ENCODE measurements at regions not wholly inside any gene's neighbourhood (a gene's known extent, or its start where the extent isn't known, plus 50 kb on each side); places are given as distances from the start of the nearest gene placed in this dataset.
"Not testable (repeated sequence)": the region's sequence is repeated elsewhere in the genome, so short reads cannot be mapped to it uniquely, and the experiment has no call there.

- ATAC-seq = peak; percentile 66
- DNase-seq (ENCODE audit: low spot score) = no peak
These were observed 236.8 kb upstream of the GBE1 start for GRCh38 chr3:81998139-81998755.

DNA sequence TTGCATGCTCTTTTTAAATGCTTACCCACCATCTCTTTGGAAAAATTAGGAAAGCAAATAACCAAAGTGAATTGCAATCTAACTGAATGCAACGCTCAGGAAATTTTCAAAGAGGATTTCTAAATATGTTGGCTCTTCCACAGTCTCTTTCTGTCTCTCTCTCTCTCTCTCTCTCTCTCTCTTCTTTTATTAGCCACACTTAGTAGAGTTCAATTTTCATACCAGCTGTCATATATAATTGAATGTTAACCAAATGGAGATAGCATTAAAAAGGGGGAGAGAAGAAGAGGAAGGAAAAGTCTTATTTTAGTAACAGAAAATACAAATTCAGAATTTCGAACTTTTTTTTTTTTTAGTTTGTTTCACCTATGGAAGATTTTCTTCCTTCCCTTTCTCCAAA is 235.9 kb upstream of the GBE1 start:
- DNase-seq (ENCODE audit: low spot score) = no peak
- no peak for ATAC-seq

GRCh38 chr3:81995329-81995728 is 233.9 kb upstream of the GBE1 start:
- ATAC-seq = no peak
- DNase-seq (ENCODE audit: low spot score) = no peak

GRCh38 chr3:81989758-81990157 is 228.3 kb upstream of the GBE1 start:
- ATAC-seq = no peak
- no peak for DNase-seq (ENCODE audit: low spot score)

GRCh38 chr3:81989274-81989673 is 227.8 kb upstream of the GBE1 start:
- no peak for DNase-seq (ENCODE audit: low spot score)
- ATAC-seq = no peak

- not testable (repeated sequence) for DNase-seq (ENCODE audit: low spot score); ATAC-seq
These were observed 226.0 kb upstream of the GBE1 start for GRCh38 chr3:81987412-81987811.

GRCh38 chr3:81985996-81986723 is 224.7 kb upstream of the GBE1 start:
- DNase-seq (ENCODE audit: low spot score) = no peak
- ATAC-seq = no peak

- DNase-seq (ENCODE audit: low spot score) = no peak
- ATAC-seq = no peak
These were observed 221.9 kb upstream of the GBE1 start for GRCh38 chr3:81983382-81983781.

GRCh38 chr3:81980596-81981494 is 219.4 kb upstream of the GBE1 start:
- no peak for ATAC-seq
- DNase-seq (ENCODE audit: low spot score) = no peak

- DNase-seq (ENCODE audit: low spot score) (no peak), ATAC-seq (no peak)
These were observed 213.3 kb upstream of the GBE1 start for GRCh38 chr3:81974751-81975150.

DNA sequence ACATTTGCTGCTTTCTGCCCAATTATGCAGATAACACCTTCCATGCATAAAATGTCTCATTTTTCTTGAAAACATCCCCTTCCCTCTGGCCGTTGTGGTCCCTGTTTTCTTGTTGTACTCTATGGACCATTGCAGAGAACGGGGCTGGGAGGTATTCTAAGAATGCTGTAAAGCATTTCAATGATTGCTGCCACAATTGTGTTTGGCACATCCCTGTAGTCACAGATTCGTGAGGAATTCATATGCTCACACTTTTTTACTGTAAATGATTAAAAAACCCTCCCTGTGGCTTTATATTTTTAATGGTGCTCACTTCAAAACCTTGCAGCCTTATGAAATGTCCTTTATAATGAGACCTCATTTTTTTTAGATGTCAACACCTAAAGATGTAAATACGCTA is 207.2 kb upstream of the GBE1 start:
- DNase-seq (ENCODE audit: low spot score) (no peak), ATAC-seq (no peak)

- DNase-seq (ENCODE audit: low spot score) = no peak
- no peak for ATAC-seq
These were observed 205.9 kb upstream of the GBE1 start for GRCh38 chr3:81967393-81967792.

- DNase-seq (ENCODE audit: low spot score) (no peak), ATAC-seq (no peak)
These were observed 204.3 kb upstream of the GBE1 start for GRCh38 chr3:81965696-81966095.

GRCh38 chr3:81962396-81962795 is 201.0 kb upstream of the GBE1 start:
- ATAC-seq (no peak), DNase-seq (ENCODE audit: low spot score) (no peak)

DNA sequence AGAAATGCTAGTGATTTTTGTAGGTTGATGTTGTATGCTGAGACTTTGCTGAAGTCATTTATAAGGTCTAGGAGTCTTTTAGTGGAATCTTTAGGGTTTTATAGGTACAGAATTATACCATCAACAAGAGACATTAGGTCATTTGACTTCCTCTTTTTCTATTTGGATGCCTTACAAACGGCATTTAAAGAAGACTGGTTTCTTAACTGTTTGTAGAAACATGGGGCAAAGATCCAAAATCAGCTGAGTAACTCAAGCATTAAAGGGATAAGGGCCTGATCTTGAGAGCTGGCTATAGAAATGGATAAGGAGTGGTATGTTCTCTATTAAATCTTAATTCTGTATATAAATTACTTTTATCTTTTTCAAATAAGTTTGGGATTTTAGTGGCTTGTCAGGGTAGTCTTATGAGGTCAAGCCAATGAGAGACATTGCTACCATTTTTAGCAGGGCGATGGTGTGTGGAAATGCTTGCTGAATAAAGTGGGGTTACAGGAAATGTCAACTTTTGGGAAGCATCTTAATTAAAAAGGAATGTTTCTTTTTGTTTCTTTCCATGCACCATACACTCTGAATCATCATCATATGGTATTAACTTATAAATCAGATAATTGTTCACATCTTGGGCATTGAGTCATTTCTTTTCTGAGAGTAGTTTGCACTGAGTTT is 197.7 kb upstream of the GBE1 start:
- DNase-seq (ENCODE audit: low spot score) (no peak), ATAC-seq (no peak)

GRCh38 chr3:81955878-81956277 is 194.4 kb upstream of the GBE1 start:
- ATAC-seq (no peak), DNase-seq (ENCODE audit: low spot score) (no peak)

DNA sequence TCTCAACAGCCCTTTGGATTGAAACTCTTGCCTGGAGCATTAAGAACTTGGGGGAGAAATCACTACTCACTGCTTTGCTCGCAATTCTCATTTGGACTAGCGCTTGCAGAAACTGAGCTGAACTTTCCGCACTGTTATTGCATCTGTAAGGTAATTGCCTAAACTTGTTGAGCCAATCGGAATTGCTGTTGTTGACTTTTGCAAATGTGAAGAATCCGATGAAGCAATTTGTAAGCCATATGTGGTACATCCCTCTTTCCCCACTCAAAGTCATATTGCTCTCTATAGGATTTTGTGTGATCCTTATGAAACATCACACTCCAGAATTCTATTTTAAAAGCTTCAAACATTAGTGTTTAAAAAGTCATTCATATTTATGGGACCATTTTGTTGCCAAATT is 191.7 kb upstream of the GBE1 start:
- ATAC-seq (no peak), DNase-seq (ENCODE audit: low spot score) (no peak)

- DNase-seq (ENCODE audit: low spot score) (no peak), ATAC-seq (no peak)
These were observed 190.7 kb upstream of the GBE1 start for GRCh38 chr3:81952141-81952540.

DNA sequence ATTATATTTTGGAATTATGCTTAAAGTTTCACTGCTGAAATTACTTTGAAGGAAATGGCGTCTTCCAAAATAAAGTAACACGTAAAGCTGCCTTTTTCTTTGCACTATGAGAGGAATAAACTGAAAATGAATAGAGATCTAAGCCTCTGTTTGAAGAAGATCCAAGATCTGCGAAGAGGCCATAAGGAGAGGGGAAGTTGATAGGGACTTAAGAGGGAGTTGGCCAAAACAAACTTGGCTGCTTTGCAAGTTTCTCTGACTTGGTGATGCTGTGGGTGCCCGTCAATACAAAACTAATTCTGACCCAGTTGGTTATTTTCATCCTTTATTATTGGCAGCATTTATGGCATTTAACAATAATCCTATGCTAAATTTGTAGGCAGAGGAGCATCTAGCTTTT is 190.2 kb upstream of the GBE1 start:
- ATAC-seq = no peak
- DNase-seq (ENCODE audit: low spot score) = no peak

DNA sequence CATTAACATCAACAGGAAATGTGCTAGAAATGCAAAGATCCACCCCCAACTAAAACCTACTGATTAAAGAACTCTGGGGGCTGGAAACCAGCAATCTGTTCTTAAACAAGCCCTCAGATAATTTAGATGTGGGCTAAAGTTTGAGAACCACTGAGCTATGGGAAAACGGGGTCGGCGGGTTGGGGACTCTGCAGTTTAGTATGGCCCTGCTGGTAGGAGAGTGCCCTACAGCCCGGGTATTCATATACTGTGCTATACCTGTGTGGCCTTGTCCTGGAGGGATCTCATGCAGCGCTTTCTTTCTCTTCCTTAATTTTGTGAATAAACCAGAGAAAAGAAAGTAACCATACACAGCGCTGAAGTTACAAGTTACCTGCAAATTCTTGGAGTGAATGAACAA is 189.7 kb upstream of the GBE1 start:
- DNase-seq (ENCODE audit: low spot score) (no peak), ATAC-seq (no peak)

DNA sequence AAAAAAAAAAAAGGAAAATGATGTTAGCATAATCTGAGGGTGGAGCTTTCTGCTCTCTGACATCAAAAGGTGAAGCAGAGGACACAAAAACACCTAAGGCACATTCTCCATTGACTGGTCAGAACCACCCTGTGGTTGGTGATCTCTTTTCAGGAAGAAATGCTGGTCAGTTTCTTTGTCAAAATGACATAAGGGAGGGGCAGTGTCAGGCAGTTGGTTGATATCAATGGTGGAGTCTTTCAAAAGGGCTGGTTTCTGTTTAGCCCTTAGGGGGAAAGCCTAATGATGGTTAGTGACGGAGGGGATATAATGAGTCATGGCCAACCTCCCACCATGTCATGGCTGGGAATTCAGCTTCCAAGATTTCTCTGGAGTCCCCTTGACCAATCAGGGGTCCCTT is 185.9 kb upstream of the GBE1 start:
- ATAC-seq (no peak), DNase-seq (ENCODE audit: low spot score) (no peak)

All from left lobe of liver (tissue), 2 donors.